AG04449 (cell line): ENCODE measurements at regions not wholly inside any gene's neighbourhood (a gene's known extent, or its start where the extent isn't known, plus 50 kb on each side); places are given as distances from the start of the nearest gene placed in this dataset.

ENCODE experiments used
- CTCF ChIA-PET: fragments of 350-600 bp; formaldehyde crosslinking; extraction: SDS; loops from one replicate; lab custom pipeline; 2021; ENCODE audit warnings: antibody characterized with exemption; lab: Yijun Ruan, JAX
- POLR2A ChIA-PET: fragments of 400-600, 350-600 bp; formaldehyde crosslinking; extraction: SDS; loops from one replicate; lab custom pipeline; 2020; ENCODE audit warnings: antibody characterized with exemption, inconsistent platforms; lab: Yijun Ruan, JAX
- DNase-seq: peaks from one replicate; pipeline ENCODE4 v3.0.0-alpha.2; 2010; ENCODE audit warnings: low read depth, low spot score
- H3K4me3 ChIP-seq: 2 replicates; pipeline ENCODE4 v1.5.1; 2011; ENCODE audit warnings: low read depth, mild to moderate bottlenecking, control low read depth, low read length
- CTCF ChIP-seq: IDR thresholded peaks from one replicate; pipeline ENCODE4 v1.5.1; 2011; ENCODE audit warnings: mild to moderate bottlenecking, moderate library complexity, low read length, control low read depth, inconsistent platforms; ENCODE audit not compliant: insufficient read depth; ENCODE audit errors: missing control alignments

GRCh38 chr1:58365328-58365727 lies 181.2 kb downstream of the OMA1 start:
- CTCF ChIA-PET, result no interaction called here
- no peak for DNase-seq
- POLR2A ChIA-PET, result no interaction called here
- H3K4me3 ChIP-seq, result no peak overlapping the region
- no peak for TF ChIP-seq CTCF

GRCh38 chr1:58363585-58363984 lies 182.9 kb downstream of the OMA1 start:
- no peak for TF ChIP-seq CTCF
- CTCF ChIA-PET, result interaction anchor here (0.9 to 1.9 kb wide), 6 partner anchors 9 to 290 kb away, joined by 3 to 7 read pairs (median 4); partner anchors contain the start of gene OMA1
- POLR2A ChIA-PET, result interaction anchor here (0.6 kb wide), 1 partner anchor 32 kb away, joined by 3 read pairs; no protein-coding TSS in a partner anchor
- no peak overlapping the region for H3K4me3 ChIP-seq
- DNase-seq, result no peak

GRCh38 chr1:58361134-58361533 lies 185.4 kb downstream of the OMA1 start:
- ChIA-PET CTCF (no interaction called here), POLR2A (no interaction called here)
- no peak overlapping the region for H3K4me3 ChIP-seq
- TF ChIP-seq CTCF, result no peak
- DNase-seq, result no peak

- ChIA-PET POLR2A (no interaction called here), CTCF (interaction anchor here (0.9 kb wide), 1 partner anchor 157 kb away, joined by 4 read pairs; no protein-coding TSS in a partner anchor)
Measured at GRCh38 chr1:58358346-58358745, 188.2 kb downstream of the OMA1 start.

GRCh38 chr1:58356402-58356801 lies 190.1 kb downstream of the OMA1 start:
- TF ChIP-seq CTCF, result no peak
- no peak overlapping the region for H3K4me3 ChIP-seq
- POLR2A ChIA-PET, result no interaction called here
- DNase-seq, result no peak
- CTCF ChIA-PET, result no interaction called here

More at GRCh38 chr1:58358346-58358745, 188.2 kb downstream of the OMA1 start:
- no peak for DNase-seq
- H3K4me3 ChIP-seq, result no peak overlapping the region
- no peak for TF ChIP-seq CTCF

- no peak overlapping the region for H3K4me3 ChIP-seq
- ChIA-PET POLR2A (no interaction called here), CTCF (interaction anchor here (2.2 kb wide), 1 partner anchor 11 kb away, joined by 5 read pairs; no protein-coding TSS in a partner anchor)
- TF ChIP-seq CTCF, result no peak
- DNase-seq, result no peak
Measured at GRCh38 chr1:58353168-58353567, 193.4 kb downstream of the OMA1 start.
